Spleen (tissue), 11 donors: ENCODE measurements at regions not wholly inside any gene's neighbourhood (a gene's known extent, or its start where the extent isn't known, plus 50 kb on each side); places are given as distances from the start of the nearest gene placed in this dataset.

Experiments
- DNase-seq: peaks from one replicate; pipeline ENCODE4 v3.0.0-alpha.2; 2020
- H3K27ac ChIP-seq, 8 donors: fragments of 200-600 bp; sonication (generic) in 7 of 8; 1 replicate in 4 of 8; 2 replicates in 4 of 8; pipeline versions ENCODE4 v1.5.0 to v1.8.0; 2016 to 2021; ENCODE audit warnings: inconsistent platforms in 4 of 8, mild to moderate bottlenecking in 4 of 8, moderate library complexity in 1 of 8
- H3K27me3 ChIP-seq, 7 donors: fragments of 200-600 bp; sonication (generic) in 6 of 7; replicated peaks in 1 of 7; 1 replicate in 4 of 7; 2 replicates in 3 of 7; pipeline versions ENCODE4 v1.5.0 to v1.8.0; 2016 to 2021; ENCODE audit warnings: inconsistent platforms in 3 of 7, mild to moderate bottlenecking in 1 of 7
- H3K36me3 ChIP-seq, 6 donors: fragments of 200-600 bp; sonication (generic) in 5 of 6; 1 replicate in 4 of 6; 2 replicates in 2 of 6; pipeline versions ENCODE4 v1.5.0 to v1.8.0; 2016 to 2021; ENCODE audit warnings: inconsistent platforms in 2 of 6
- H3K4me1 ChIP-seq, 6 donors: fragments of 200-600 bp; sonication (generic) in 5 of 6; 1 replicate in 3 of 6; 2 replicates in 3 of 6; pipeline versions ENCODE4 v1.5.0 to v1.8.0; 2016 to 2021; ENCODE audit warnings: inconsistent platforms in 3 of 6
- H3K4me3 ChIP-seq, 8 donors: fragments of 200-600 bp; sonication (generic) in 7 of 8; 1 replicate in 4 of 8; 2 replicates in 4 of 8; pipeline versions ENCODE4 v1.5.0 to v1.8.0; 2016 to 2021; ENCODE audit warnings: inconsistent platforms in 4 of 8, mild to moderate bottlenecking in 4 of 8, moderate library complexity in 2 of 8
- H3K9me3 ChIP-seq, 8 donors: fragments of 200-600 bp; sonication (generic) in 7 of 8; 1 replicate in 4 of 8; 2 replicates in 4 of 8; pipeline versions ENCODE4 v1.5.0 to v1.8.0; 2016 to 2021; ENCODE audit warnings: inconsistent platforms in 4 of 8
- CTCF ChIP-seq, 11 experiments: fragments of 200-600 bp in 7 of 11; fragments of 450-650 bp in 4 of 11; sonication (generic) in 4 of 11; IDR thresholded peaks in 8 of 11; conservative IDR thresholded peaks in 3 of 11; 1 replicate in 7 of 11; 2 replicates in 4 of 11; pipeline versions ENCODE4 v1.4.0 to v1.8.0; 2016 to 2021; ENCODE audit warnings: antibody characterized with exemption in 11 of 11, inconsistent platforms in 4 of 11, mild to moderate bottlenecking in 1 of 11
- POLR2A ChIP-seq, 3 donors: fragments of 450-650 bp; IDR thresholded peaks; one replicate each; pipeline ENCODE4 v1.5.1; 2017; ENCODE audit warnings: antibody characterized with exemption in 3 of 3, mild to moderate bottlenecking in 1 of 3
- POLR2AphosphoS5 ChIP-seq, 3 donors: sonication (generic); formaldehyde crosslinking; IDR thresholded peaks; one replicate each; pipeline ENCODE4 v1.5.1; 2017; ENCODE audit warnings: antibody characterized with exemption in 3 of 3
- WGBS, 5 donors: extraction: QIAGEN DNeasy Blood & Tissue Kit in 3 of 5; methylation state at CpG; one replicate each; pipeline versions ENCODE4 v1.1.5 to v1.1.7; 2013 to 2018; 5-methylcytosine and 5-hydroxymethylcytosine counted together
- intact Hi-C: fragments of 100-400 bp; cut with DNase I; formaldehyde crosslinking; loops from one replicate; pipeline ENCODE4 v1.15.0; 2023; ENCODE audit warnings: low total_unique reads
- donor health status: healthy with polysubstance abuse.
- donor health status: DM: no; HTN: no; CAD: no; lungs with moderate emphysema.
- donor health status: DM: no; HTN: no; CAD: no.
- donor health status: Bipolar disorder and iron deficiency.
- donor health status: healthy.
- donor health status: DM: no; HTN: no; CAD: no.
- donor health status: DM: yes; HTN: yes; CAD: no.

- Histone ChIP-seq H3K27me3 (no peaks in the 10 kb centered on the region), H3K36me3 (no peaks in the 10 kb centered on the region), H3K9me3 (no peaks in the 10 kb centered on the region), H3K27ac (no peak overlapping the region), H3K4me3 (no peak overlapping the region), H3K4me1 (peaks cover 0 to 12% (median 0%) of the 10 kb centered on the region in 6 donors)
- intact Hi-C loops, result no loop called here
- WGBS, 5 donors, result 90 to 96% (median 91%) methylated on average over 8 of the region's 8 CpGs
- TF ChIP-seq CTCF (IDR thresholded peaks at IDR 0.05 in 8 of 11, conservative IDR thresholded peaks at IDR 0.05 in 3 of 11) (no peak), POLR2A (IDR thresholded peaks at IDR 0.05) (no peak), POLR2AphosphoS5 (IDR thresholded peaks at IDR 0.05) (no peak)
- no peak for DNase-seq
Measured at GRCh38 chr3:106341586-106342162, 472.9 kb upstream of the CBLB start.

GRCh38 chr3:106342386-106342785, 473.6 kb upstream of the CBLB start:
- Histone ChIP-seq H3K27ac (no peak overlapping the region), H3K4me3 (no peak overlapping the region), H3K9me3 (no peaks in the 10 kb centered on the region), H3K27me3 (no peaks in the 10 kb centered on the region), H3K36me3 (no peaks in the 10 kb centered on the region), H3K4me1 (peaks cover 0 to 12% (median 0%) of the 10 kb centered on the region in 6 donors)
- DNase-seq, result no peak
- WGBS, 5 donors, result 87 to 98% (median 92%) methylated on average over 2 of the region's 2 CpGs
- intact Hi-C loops, result no loop called here
- TF ChIP-seq POLR2AphosphoS5 (IDR thresholded peaks at IDR 0.05), result no peak
- no peak for TF ChIP-seq POLR2A (IDR thresholded peaks at IDR 0.05)
- TF ChIP-seq CTCF (IDR thresholded peaks at IDR 0.05 in 8 of 11, conservative IDR thresholded peaks at IDR 0.05 in 3 of 11), result no peak

GRCh38 chr3:106343811-106344210, 475.0 kb upstream of the CBLB start:
- Histone ChIP-seq H3K27ac (no peak overlapping the region), H3K36me3 (no peaks in the 10 kb centered on the region), H3K27me3 (no peaks in the 10 kb centered on the region), H3K9me3 (no peaks in the 10 kb centered on the region), H3K4me3 (no peak overlapping the region), H3K4me1 (peaks cover 0 to 6% (median under 1%) of the 10 kb centered on the region in 6 donors)
- no peak for TF ChIP-seq POLR2A (IDR thresholded peaks at IDR 0.05)
- TF ChIP-seq CTCF (IDR thresholded peaks at IDR 0.05 in 8 of 11, conservative IDR thresholded peaks at IDR 0.05 in 3 of 11), result no peak
- no peak for TF ChIP-seq POLR2AphosphoS5 (IDR thresholded peaks at IDR 0.05)
- intact Hi-C loops, result no loop called here
- no peak for DNase-seq

GRCh38 chr3:106345353-106346027, 476.7 kb upstream of the CBLB start:
- Histone ChIP-seq H3K27me3 (no peaks in the 10 kb centered on the region), H3K27ac (no peak overlapping the region), H3K4me3 (no peak overlapping the region), H3K36me3 (no peaks in the 10 kb centered on the region), H3K4me1 (peaks cover 0 to 9% (median 0%) of the 10 kb centered on the region in 6 donors), H3K9me3 (no peaks in the 10 kb centered on the region)
- WGBS, 5 donors, result 70 to 91% (median 83%) methylated on average over 5 of the region's 5 CpGs
- no peak for TF ChIP-seq POLR2A (IDR thresholded peaks at IDR 0.05)
- no peak for TF ChIP-seq POLR2AphosphoS5 (IDR thresholded peaks at IDR 0.05)
- TF ChIP-seq CTCF (IDR thresholded peaks at IDR 0.05 in 8 of 11, conservative IDR thresholded peaks at IDR 0.05 in 3 of 11), result no peak
- intact Hi-C loops, result no loop called here
- DNase-seq, result no peak
